ENCODE measurements at regions not wholly inside any gene's neighbourhood (a gene's known extent, or its start where the extent isn't known, plus 50 kb on each side); places are given as distances from the start of the nearest gene placed in this dataset.

DNA sequence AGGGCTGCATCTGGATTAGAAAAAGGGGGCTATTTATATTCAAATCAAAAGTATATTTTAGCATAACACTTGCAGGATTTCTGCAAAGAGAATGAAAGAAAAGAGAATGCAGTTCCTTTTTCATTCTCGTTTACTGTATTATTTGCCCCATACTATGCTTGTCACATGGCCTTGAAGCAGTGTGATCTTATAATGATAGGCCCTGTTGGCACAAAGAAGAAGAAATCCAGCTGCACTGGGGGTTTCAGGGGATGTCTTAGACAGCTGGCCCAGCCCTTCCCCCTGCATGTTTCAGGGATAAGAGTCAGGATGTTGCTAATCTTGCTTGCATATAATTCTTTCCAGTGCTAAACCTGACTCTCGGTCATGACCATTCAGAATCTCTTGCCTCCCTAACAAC lies 369.5 kb downstream of the SEC16B start:
- no peak for ATAC-seq
- DNase-seq: no peak
- no peak overlapping the region for H3K27ac ChIP-seq
- no peak overlapping the region for H3K4me3 ChIP-seq
- WGBS, 2 donors: 45 to 57% methylated on average over 2 of the region's 2 CpGs
- no peaks in the 10 kb centered on the region for H3K36me3 ChIP-seq (replicated peaks in 1 of 2; ENCODE audit: insufficient read depth in 1 of 2, low read depth in 2 of 2)
- intact Hi-C loops (cut with DNase I): no loop called here
- TF ChIP-seq, protein P1, sequence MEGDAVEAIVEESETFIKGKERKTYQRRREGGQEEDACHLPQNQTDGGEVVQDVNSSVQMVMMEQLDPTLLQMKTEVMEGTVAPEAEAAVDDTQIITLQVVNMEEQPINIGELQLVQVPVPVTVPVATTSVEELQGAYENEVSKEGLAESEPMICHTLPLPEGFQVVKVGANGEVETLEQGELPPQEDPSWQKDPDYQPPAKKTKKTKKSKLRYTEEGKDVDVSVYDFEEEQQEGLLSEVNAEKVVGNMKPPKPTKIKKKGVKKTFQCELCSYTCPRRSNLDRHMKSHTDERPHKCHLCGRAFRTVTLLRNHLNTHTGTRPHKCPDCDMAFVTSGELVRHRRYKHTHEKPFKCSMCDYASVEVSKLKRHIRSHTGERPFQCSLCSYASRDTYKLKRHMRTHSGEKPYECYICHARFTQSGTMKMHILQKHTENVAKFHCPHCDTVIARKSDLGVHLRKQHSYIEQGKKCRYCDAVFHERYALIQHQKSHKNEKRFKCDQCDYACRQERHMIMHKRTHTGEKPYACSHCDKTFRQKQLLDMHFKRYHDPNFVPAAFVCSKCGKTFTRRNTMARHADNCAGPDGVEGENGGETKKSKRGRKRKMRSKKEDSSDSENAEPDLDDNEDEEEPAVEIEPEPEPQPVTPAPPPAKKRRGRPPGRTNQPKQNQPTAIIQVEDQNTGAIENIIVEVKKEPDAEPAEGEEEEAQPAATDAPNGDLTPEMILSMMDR (IDR thresholded peaks at IDR 0.05): no peak
- no peak for TF ChIP-seq POLR2A (IDR thresholded peaks at IDR 0.05)
- no peaks in the 10 kb centered on the region for H3K27me3 ChIP-seq
- H3K4me1 ChIP-seq: no peaks in the 10 kb centered on the region
- H3K9me3 ChIP-seq: no peaks in the 10 kb centered on the region

GRCh38 chr1:177597393-177597792 lies 372.5 kb downstream of the SEC16B start:
- no peaks in the 10 kb centered on the region for H3K27me3 ChIP-seq
- H3K4me1 ChIP-seq: no peaks in the 10 kb centered on the region
- intact Hi-C loops (cut with DNase I): no loop called here
- H3K36me3 ChIP-seq (replicated peaks in 1 of 2; ENCODE audit: insufficient read depth in 1 of 2, low read depth in 2 of 2): no peaks in the 10 kb centered on the region
- H3K4me3 ChIP-seq: no peak overlapping the region
- TF ChIP-seq, protein P1 (IDR thresholded peaks at IDR 0.05): no peak
- no peak for TF ChIP-seq POLR2A (IDR thresholded peaks at IDR 0.05)
- ATAC-seq (no peak), DNase-seq (no peak)
- no peaks in the 10 kb centered on the region for H3K9me3 ChIP-seq
- no peak overlapping the region for H3K27ac ChIP-seq

DNA sequence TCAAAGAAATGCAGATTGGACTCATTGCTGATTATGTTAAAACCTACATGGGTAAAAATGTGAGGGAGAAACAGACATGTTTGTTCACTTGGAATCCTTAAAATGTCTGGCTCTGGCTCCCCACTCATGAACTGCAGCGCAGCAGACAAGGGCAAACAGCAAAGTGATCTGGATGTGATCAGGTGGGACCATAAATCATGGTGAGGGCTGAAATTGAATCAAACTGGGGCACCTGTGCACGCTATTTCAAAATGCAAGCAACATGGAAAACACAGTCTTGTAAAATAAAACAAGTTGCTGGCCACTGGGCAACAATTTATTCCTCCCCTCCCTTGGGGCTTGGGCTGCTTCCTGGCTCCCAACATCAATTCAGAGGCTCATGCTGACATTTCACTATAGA lies 373.4 kb downstream of the SEC16B start:
- ATAC-seq (no peak), DNase-seq (no peak)
- no peaks in the 10 kb centered on the region for H3K27me3 ChIP-seq
- no peaks in the 10 kb centered on the region for H3K36me3 ChIP-seq (replicated peaks in 1 of 2; ENCODE audit: insufficient read depth in 1 of 2, low read depth in 2 of 2)
- no peaks in the 10 kb centered on the region for H3K9me3 ChIP-seq
- TF ChIP-seq POLR2A (IDR thresholded peaks at IDR 0.05): no peak
- TF ChIP-seq, protein P1 (IDR thresholded peaks at IDR 0.05): no peak
- WGBS, 2 donors: 39 to 60% methylated on average over 2 of the region's 2 CpGs
- no peak overlapping the region for H3K27ac ChIP-seq
- no peaks in the 10 kb centered on the region for H3K4me1 ChIP-seq
- intact Hi-C loops (cut with DNase I): no loop called here
- no peak overlapping the region for H3K4me3 ChIP-seq

GRCh38 chr1:177593105-177593504 lies 376.8 kb downstream of the SEC16B start:
- H3K9me3 ChIP-seq: no peaks in the 10 kb centered on the region
- TF ChIP-seq, protein P1 (IDR thresholded peaks at IDR 0.05): no peak
- TF ChIP-seq POLR2A (IDR thresholded peaks at IDR 0.05): no peak
- intact Hi-C loops (cut with DNase I): no loop called here
- no peak overlapping the region for H3K27ac ChIP-seq
- no peaks in the 10 kb centered on the region for H3K4me1 ChIP-seq
- H3K4me3 ChIP-seq: no peak overlapping the region
- H3K36me3 ChIP-seq (replicated peaks in 1 of 2; ENCODE audit: insufficient read depth in 1 of 2, low read depth in 2 of 2): no peaks in the 10 kb centered on the region
- no peak for DNase-seq
- 61 to 65% methylated on average over 3 of the region's 3 CpGs for WGBS, 2 donors
- no peaks in the 10 kb centered on the region for H3K27me3 ChIP-seq
- ATAC-seq: no peak

DNA sequence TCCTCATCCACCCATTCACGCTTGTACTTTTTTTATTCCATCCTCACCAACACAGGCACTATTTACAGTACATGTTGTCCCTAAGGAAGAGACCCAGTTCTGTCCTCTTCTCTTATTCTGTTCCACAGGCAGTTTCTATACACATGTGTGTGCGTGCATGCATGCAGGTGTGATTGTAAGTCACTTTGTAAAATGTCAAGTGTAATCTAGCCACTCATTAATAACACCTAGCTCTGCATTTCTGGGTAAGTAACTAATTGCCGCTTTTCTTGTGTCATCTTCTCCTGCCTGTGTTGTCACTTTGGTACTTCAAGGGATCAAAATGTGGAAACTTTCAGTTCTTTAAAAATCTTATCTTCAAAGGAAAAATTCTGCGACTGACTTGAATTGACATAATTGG lies 377.2 kb downstream of the SEC16B start:
- H3K4me3 ChIP-seq: no peak overlapping the region
- no peaks in the 10 kb centered on the region for H3K36me3 ChIP-seq (replicated peaks in 1 of 2; ENCODE audit: insufficient read depth in 1 of 2, low read depth in 2 of 2)
- 49 to 56% methylated on average over 4 of the region's 4 CpGs for WGBS, 2 donors
- DNase-seq (no peak), ATAC-seq (no peak)
- H3K4me1 ChIP-seq: no peaks in the 10 kb centered on the region
- no peak overlapping the region for H3K27ac ChIP-seq
- intact Hi-C loops (cut with DNase I): no loop called here
- no peaks in the 10 kb centered on the region for H3K9me3 ChIP-seq
- no peak for TF ChIP-seq POLR2A (IDR thresholded peaks at IDR 0.05)
- TF ChIP-seq, protein P1 (IDR thresholded peaks at IDR 0.05): no peak
- no peaks in the 10 kb centered on the region for H3K27me3 ChIP-seq
